Epithelial cell of esophagus (primary cell): ENCODE measurements at regions not wholly inside any gene's neighbourhood (a gene's known extent, or its start where the extent isn't known, plus 50 kb on each side); places are given as distances from the start of the nearest gene placed in this dataset.
"Not testable (repeated sequence)": the region's sequence is repeated elsewhere in the genome, so short reads cannot be mapped to it uniquely, and the experiment has no call there.

Experiments used
- DNase-seq: peaks from one replicate; pipeline ENCODE4 v3.0.0; 2010; ENCODE audit warnings: low read depth
- H3K4me3 ChIP-seq: 2 replicates; pipeline ENCODE4 v1.5.1; 2011; ENCODE audit warnings: mild to moderate bottlenecking, low read length, control low read depth
- CTCF ChIP-seq: IDR thresholded peaks from 2 replicates; pipeline ENCODE4 v1.5.1; 2011; ENCODE audit warnings: low read depth, mild to moderate bottlenecking, low read length, control low read depth, inconsistent platforms; ENCODE audit not compliant: insufficient read depth; ENCODE audit errors: missing control alignments

DNA sequence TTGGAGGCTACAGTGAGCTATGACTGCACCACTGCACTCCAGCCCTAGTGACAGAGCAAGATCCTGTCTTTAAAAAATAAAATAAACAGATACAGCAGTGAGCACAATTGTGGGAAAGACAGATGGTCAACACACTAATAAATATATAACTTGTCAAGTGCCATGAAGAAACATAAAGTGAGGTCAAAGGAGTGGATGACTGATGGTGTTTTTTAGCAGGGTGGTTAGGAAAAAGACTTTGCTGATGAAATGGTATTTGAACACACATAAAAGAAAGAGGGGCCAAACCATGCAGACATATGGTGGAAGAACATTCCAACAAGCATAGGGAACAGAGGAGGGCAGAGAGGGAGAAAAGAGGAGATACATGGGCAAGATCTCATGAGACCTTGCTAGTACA lies 392.7 kb upstream of the AUTS2 start:
- no peak overlapping the region for H3K4me3 ChIP-seq
- TF ChIP-seq CTCF, result no peak
- no peak for DNase-seq

GRCh38 chr7:69208276-69208675 lies 390.0 kb upstream of the AUTS2 start:
- no peak overlapping the region for H3K4me3 ChIP-seq
- TF ChIP-seq CTCF, result no peak
- no peak for DNase-seq

DNA sequence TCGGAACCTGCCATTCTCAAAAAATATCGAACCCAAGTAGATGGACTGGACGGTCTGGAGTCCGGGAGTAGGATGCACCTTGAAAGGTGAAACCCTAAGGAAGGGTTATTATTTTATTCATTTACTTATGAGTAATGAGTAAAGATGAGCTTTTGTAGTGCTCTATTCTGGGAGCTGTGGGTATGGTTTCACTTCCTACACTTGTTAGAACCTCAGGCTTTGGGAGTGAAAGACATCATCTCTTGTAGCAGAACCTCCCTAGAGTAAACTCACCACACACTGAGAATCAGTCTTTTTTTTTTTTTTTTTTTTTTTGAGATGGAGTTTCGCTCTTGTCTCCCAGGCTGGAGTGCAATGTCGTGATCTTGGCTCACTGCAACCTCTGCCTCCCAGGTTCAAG lies 389.4 kb upstream of the AUTS2 start:
- no peak for DNase-seq
- TF ChIP-seq CTCF, result no peak
- H3K4me3 ChIP-seq, result no peak overlapping the region

DNA sequence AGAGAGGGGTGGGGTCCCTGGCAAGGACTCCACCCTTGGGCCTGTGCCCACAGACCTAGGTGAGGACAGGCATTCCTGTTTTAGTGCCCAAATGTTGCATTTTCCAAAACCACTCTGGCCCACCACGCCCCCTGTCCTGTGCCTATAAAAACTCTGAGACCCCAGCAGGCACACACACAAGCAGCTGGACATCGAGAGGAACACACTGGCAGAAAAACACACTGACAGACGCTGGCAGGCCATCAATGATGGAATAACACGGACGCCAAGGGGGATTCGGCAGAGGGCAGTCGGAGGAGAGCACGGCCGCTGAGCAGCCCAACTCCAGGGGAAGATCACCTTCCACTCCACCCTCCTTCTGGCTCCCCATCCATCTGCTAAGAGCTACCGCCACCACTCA lies 386.9 kb upstream of the AUTS2 start:
- no peak for TF ChIP-seq CTCF
- no peak for DNase-seq
- no peak overlapping the region for H3K4me3 ChIP-seq

GRCh38 chr7:69211739-69212138 lies 386.5 kb upstream of the AUTS2 start:
- no peak for TF ChIP-seq CTCF
- H3K4me3 ChIP-seq, result no peak overlapping the region
- no peak for DNase-seq

DNA sequence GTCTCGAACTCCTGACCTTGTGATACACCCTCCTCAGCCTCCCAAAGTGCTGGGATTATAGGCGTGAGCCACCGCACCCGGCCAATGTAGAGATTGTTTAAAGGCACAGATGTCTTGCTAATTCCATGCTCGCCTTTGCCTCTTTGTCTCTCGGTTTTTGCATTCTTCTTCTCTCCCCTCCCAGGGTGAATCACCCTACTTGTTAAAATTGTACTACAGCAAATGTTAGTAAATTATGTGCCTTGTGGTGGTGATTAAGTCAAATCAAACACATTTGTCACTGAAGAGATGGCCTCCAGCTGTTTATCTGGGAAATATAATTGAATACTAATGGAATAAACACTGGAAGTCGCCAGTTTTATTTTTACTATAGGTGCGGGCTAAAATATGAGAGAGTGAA lies 384.4 kb upstream of the AUTS2 start:
- no peak for DNase-seq
- no peak overlapping the region for H3K4me3 ChIP-seq
- no peak for TF ChIP-seq CTCF

DNA sequence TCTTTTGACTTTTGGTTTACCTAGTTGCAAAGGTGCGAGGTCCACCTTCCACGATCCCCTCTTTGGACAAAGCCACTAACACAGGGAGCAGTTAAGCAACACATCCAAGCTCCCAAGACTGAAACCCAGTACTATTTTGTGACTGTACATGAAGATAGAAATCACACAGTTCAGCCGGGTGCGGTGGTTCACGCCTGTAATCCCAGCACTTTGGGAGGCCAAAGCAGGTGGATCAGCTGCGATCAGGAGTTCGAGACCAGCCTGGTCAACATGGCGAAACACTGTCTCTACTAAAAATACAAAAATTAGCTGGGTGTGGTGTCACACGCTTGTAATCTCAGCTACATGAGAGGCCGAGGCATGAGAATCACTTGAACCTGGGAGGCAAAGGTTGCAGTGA lies 382.8 kb upstream of the AUTS2 start:
- not testable (repeated sequence) for H3K4me3 ChIP-seq, DNase-seq
